ENCODE measurements at regions not wholly inside any gene's neighbourhood (a gene's known extent, or its start where the extent isn't known, plus 50 kb on each side); places are given as distances from the start of the nearest gene placed in this dataset.

- TF ChIP-seq, protein P1, sequence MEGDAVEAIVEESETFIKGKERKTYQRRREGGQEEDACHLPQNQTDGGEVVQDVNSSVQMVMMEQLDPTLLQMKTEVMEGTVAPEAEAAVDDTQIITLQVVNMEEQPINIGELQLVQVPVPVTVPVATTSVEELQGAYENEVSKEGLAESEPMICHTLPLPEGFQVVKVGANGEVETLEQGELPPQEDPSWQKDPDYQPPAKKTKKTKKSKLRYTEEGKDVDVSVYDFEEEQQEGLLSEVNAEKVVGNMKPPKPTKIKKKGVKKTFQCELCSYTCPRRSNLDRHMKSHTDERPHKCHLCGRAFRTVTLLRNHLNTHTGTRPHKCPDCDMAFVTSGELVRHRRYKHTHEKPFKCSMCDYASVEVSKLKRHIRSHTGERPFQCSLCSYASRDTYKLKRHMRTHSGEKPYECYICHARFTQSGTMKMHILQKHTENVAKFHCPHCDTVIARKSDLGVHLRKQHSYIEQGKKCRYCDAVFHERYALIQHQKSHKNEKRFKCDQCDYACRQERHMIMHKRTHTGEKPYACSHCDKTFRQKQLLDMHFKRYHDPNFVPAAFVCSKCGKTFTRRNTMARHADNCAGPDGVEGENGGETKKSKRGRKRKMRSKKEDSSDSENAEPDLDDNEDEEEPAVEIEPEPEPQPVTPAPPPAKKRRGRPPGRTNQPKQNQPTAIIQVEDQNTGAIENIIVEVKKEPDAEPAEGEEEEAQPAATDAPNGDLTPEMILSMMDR (IDR thresholded peaks at IDR 0.05; ENCODE audit: low read length) = no peak
- no peak for TF ChIP-seq EZH2 (optimal IDR thresholded peaks at IDR 0.05; ENCODE audit: low read depth, low read length)
These were observed 624.5 kb upstream of the SGO1 start for GRCh38 chr3:20810555-20810954.
